KMS-11 (cell line): ENCODE measurements at regions not wholly inside any gene's neighbourhood (a gene's known extent, or its start where the extent isn't known, plus 50 kb on each side); places are given as distances from the start of the nearest gene placed in this dataset.

Experiments used
- H2AFZ ChIP-seq: fragments of 200-600 bp; sonication (generic); 2 replicates; pipeline ENCODE4 v1.6.1; 2016; ENCODE audit warnings: antibody characterized with exemption, mixed run types, low read depth
- H3K27ac ChIP-seq: fragments of 200-600 bp; sonication (generic); 2 replicates; pipeline ENCODE4 v1.6.1; 2016; ENCODE audit warnings: mild to moderate bottlenecking, mixed run types
- H3K27me3 ChIP-seq: fragments of 200-600 bp; sonication (generic); 2 replicates; pipeline ENCODE4 v1.6.1; 2017; ENCODE audit warnings: mild to moderate bottlenecking, low read depth, mixed run types, moderate library complexity; ENCODE audit not compliant: insufficient read depth
- H3K36me3 ChIP-seq: fragments of 200-600 bp; sonication (generic); 2 replicates; pipeline ENCODE4 v1.6.1; 2017; ENCODE audit warnings: mild to moderate bottlenecking, mixed run types; ENCODE audit not compliant: insufficient read depth
- H3K4me1 ChIP-seq: fragments of 200-600 bp; sonication (generic); 2 replicates; pipeline ENCODE4 v1.6.1; 2016; ENCODE audit warnings: mild to moderate bottlenecking, low read depth, mixed run types; ENCODE audit not compliant: poor library complexity, severe bottlenecking
- H3K4me2 ChIP-seq: fragments of 200-600 bp; sonication (generic); 2 replicates; pipeline ENCODE4 v1.7.0; 2016; ENCODE audit warnings: mild to moderate bottlenecking, mixed run types
- H3K4me3 ChIP-seq: fragments of 200-600 bp; sonication (generic); IDR thresholded peaks from 2 replicates; pipeline ENCODE4 v1.6.1; 2017; ENCODE audit warnings: low read depth, low read length, mixed read lengths; ENCODE audit not compliant: insufficient read depth
- H3K79me2 ChIP-seq: fragments of 200-600 bp; sonication (generic); 2 replicates; pipeline ENCODE4 v1.6.1; 2016; ENCODE audit warnings: low read depth, mixed run types; ENCODE audit not compliant: insufficient read depth
- H3K9ac ChIP-seq: fragments of 200-600 bp; sonication (generic); 2 replicates; pipeline ENCODE4 v1.6.1; 2016; ENCODE audit warnings: mild to moderate bottlenecking, mixed run types
- H4K20me1 ChIP-seq: fragments of 200-600 bp; sonication (generic); 2 replicates; pipeline ENCODE4 v1.6.1; 2016; ENCODE audit warnings: mild to moderate bottlenecking, mixed run types; ENCODE audit not compliant: insufficient read depth
- TF ChIP-seq, protein P1 (sequence below): fragments of 200-600 bp; sonication (generic); conservative IDR thresholded peaks from 2 replicates; pipeline ENCODE4 v1.6.1; 2017; ENCODE audit warnings: low read depth, mild to moderate bottlenecking, antibody characterized with exemption, low read length, moderate library complexity, mixed read lengths

GRCh38 chr3:145639875-145640274 lies 521.1 kb downstream of the PLOD2 start:
- no peak overlapping the region for H2AFZ ChIP-seq
- H3K4me1 ChIP-seq = no peaks in the 10 kb centered on the region
- H3K27ac ChIP-seq = no peak overlapping the region
- H3K9ac ChIP-seq = no peak overlapping the region
- no peaks in the 10 kb centered on the region for H3K36me3 ChIP-seq
- no peaks in the 10 kb centered on the region for H3K79me2 ChIP-seq
- H3K4me2 ChIP-seq = no peak overlapping the region
- H3K4me3 ChIP-seq = no peak overlapping the region
- H3K27me3 ChIP-seq = no peaks in the 10 kb centered on the region
- TF ChIP-seq, protein P1, sequence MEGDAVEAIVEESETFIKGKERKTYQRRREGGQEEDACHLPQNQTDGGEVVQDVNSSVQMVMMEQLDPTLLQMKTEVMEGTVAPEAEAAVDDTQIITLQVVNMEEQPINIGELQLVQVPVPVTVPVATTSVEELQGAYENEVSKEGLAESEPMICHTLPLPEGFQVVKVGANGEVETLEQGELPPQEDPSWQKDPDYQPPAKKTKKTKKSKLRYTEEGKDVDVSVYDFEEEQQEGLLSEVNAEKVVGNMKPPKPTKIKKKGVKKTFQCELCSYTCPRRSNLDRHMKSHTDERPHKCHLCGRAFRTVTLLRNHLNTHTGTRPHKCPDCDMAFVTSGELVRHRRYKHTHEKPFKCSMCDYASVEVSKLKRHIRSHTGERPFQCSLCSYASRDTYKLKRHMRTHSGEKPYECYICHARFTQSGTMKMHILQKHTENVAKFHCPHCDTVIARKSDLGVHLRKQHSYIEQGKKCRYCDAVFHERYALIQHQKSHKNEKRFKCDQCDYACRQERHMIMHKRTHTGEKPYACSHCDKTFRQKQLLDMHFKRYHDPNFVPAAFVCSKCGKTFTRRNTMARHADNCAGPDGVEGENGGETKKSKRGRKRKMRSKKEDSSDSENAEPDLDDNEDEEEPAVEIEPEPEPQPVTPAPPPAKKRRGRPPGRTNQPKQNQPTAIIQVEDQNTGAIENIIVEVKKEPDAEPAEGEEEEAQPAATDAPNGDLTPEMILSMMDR = no peak
- no peaks in the 10 kb centered on the region for H4K20me1 ChIP-seq

DNA sequence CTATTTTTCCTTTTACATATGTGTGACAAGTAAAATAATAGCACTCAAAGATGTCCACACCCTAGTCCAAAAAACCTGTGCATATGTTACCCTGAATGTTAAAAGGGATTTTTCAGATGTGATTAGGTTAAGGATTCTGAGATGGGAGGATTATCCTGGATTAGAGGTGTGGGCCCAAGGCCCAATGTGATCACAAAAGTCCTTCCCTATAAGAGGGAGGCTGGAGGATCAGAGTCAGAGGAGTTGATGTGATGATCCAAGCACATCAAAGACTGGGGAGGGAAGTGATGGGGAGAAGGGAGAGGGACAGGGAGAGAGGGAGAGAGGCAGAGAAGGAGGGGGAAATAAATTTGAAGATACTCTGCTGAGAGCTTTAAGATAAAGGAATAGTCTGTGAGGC lies 512.6 kb downstream of the PLOD2 start:
- H3K4me1 ChIP-seq = no peaks in the 10 kb centered on the region
- no peaks in the 10 kb centered on the region for H3K27me3 ChIP-seq
- H3K79me2 ChIP-seq = no peaks in the 10 kb centered on the region
- no peaks in the 10 kb centered on the region for H4K20me1 ChIP-seq
- H3K9ac ChIP-seq = no peak overlapping the region
- no peak overlapping the region for H3K4me3 ChIP-seq
- no peak overlapping the region for H3K4me2 ChIP-seq
- H2AFZ ChIP-seq = no peak overlapping the region
- H3K36me3 ChIP-seq = no peaks in the 10 kb centered on the region
- no peak overlapping the region for H3K27ac ChIP-seq
- TF ChIP-seq, protein P1 = no peak

- H3K4me1 ChIP-seq = no peaks in the 10 kb centered on the region
- no peaks in the 10 kb centered on the region for H3K27me3 ChIP-seq
- H4K20me1 ChIP-seq = no peaks in the 10 kb centered on the region
- no peaks in the 10 kb centered on the region for H3K79me2 ChIP-seq
- no peak overlapping the region for H3K4me3 ChIP-seq
- no peak overlapping the region for H2AFZ ChIP-seq
- TF ChIP-seq, protein P1 = no peak
- H3K36me3 ChIP-seq = no peaks in the 10 kb centered on the region
- no peak overlapping the region for H3K27ac ChIP-seq
- no peak overlapping the region for H3K4me2 ChIP-seq
- no peak overlapping the region for H3K9ac ChIP-seq
These were observed 511.6 kb downstream of the PLOD2 start for GRCh38 chr3:145649368-145649887.

- Histone ChIP-seq H2AFZ (no peak overlapping the region), H3K4me2 (no peak overlapping the region), H3K36me3 (no peaks in the 10 kb centered on the region), H3K9ac (no peak overlapping the region), H3K79me2 (no peaks in the 10 kb centered on the region), H3K4me1 (no peaks in the 10 kb centered on the region), H3K27ac (no peak overlapping the region), H3K27me3 (no peaks in the 10 kb centered on the region), H3K4me3 (no peak overlapping the region), H4K20me1 (no peaks in the 10 kb centered on the region)
- TF ChIP-seq, protein P1 = no peak
These were observed 510.8 kb downstream of the PLOD2 start for GRCh38 chr3:145650170-145650569.
